Skin epidermis (tissue), 12 donors: ENCODE measurements at regions not wholly inside any gene's neighbourhood (a gene's known extent, or its start where the extent isn't known, plus 50 kb on each side); places are given as distances from the start of the nearest gene placed in this dataset.

ENCODE experiments used
- H3K27ac ChIP-seq, 21 experiments: fragments of 200-600 bp; sonication (generic) in 11 of 21; one replicate each; pipeline ENCODE4 v1.5.0; 2020; ENCODE audit warnings: mild to moderate bottlenecking in 3 of 21, inconsistent platforms in 2 of 21, moderate library complexity in 2 of 21
- H3K4me3 ChIP-seq, 7 experiments: fragments of 200-600 bp; sonication (generic) in 2 of 7; one replicate each; pipeline ENCODE4 v1.5.0; 2020; ENCODE audit warnings: inconsistent platforms in 2 of 7, mild to moderate bottlenecking in 2 of 7, moderate library complexity in 1 of 7

DNA sequence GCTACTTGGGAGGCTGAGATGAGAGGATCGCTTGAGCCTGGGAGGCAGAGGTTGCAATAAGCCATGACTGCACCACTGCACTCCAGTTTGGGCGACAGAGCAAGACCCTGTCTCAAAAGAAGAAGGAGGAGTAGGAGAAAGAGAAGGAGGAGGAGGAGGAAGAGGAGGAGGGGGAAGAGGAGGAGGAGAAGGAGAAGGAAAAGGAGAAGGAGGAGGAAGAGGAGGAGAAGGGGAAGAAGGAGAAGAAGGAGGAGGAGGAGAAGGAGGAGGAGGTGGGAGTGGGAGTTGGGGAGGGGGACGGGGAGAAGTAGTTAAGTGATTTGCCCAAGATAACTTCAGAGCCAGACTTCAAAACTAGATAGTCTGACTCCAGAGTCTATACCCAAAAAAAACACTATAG is 55.5 kb upstream of the FOXD3 start:
- no peak overlapping the region for H3K4me3 ChIP-seq
- H3K27ac ChIP-seq, result no peak overlapping the region

DNA sequence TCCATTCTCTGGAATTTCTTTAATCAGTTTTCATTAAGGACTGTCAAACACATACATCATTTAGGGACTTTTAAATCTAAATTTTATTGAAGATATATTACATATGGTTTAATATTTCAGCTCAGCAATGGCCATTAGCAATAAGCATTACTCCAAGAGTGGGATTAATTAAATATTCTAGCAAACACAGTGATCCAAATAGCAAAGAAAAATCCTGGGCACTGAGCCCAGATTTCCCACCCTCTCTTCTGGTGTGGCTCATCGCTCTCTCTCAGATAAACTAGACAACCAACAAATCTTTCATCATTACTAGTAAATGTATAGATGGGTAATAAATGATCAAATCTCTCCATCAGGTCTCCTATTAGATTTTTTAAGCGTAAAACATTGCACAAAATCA is 53.5 kb upstream of the FOXD3 start:
- no peak overlapping the region for H3K4me3 ChIP-seq
- no peak overlapping the region for H3K27ac ChIP-seq

DNA sequence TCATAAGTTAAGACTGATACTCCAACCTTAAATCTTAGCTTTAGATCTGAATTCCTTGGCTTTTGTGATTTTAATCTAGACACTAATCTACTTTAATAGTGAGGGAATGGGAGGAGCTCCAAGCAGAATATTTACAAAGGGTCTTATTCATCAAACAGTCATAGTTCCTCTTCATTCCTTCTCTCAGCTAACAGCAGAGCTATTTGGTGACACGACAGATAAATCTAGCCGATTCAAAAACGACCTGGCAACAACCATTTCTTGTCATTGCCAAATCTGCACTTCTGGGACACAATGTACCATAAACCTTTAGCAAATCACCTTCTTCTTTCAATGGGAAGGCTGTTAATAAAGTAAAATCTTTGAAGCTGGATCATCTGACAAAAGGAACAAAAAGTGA is 52.8 kb upstream of the FOXD3 start:
- Histone ChIP-seq H3K4me3 (no peak overlapping the region), H3K27ac (no peak overlapping the region)
